Body of pancreas (tissue), 4 donors: ENCODE measurements at regions not wholly inside any gene's neighbourhood (a gene's known extent, or its start where the extent isn't known, plus 50 kb on each side); places are given as distances from the start of the nearest gene placed in this dataset.
"Not testable (repeated sequence)": the region's sequence is repeated elsewhere in the genome, so short reads cannot be mapped to it uniquely, and the experiment has no call there.

Experiments
- CTCF ChIP-seq, 7 experiments: fragments of 450-650 bp in 4 of 7; fragments of 200-600 bp in 3 of 7; sonication (generic) in 3 of 7; IDR thresholded peaks; one replicate each; pipeline ENCODE4 v1.5.1; 2016 to 2019; ENCODE audit warnings: antibody characterized with exemption in 7 of 7
- POLR2A ChIP-seq, 3 donors: fragments of 450-650 bp; IDR thresholded peaks; one replicate each; pipeline ENCODE4 v1.6.1; 2016; ENCODE audit warnings: antibody characterized with exemption in 3 of 3, mild to moderate bottlenecking in 2 of 3

GRCh38 chr22:25504017-25504416, 60.5 kb upstream of the GRK3 start:
- not testable (repeated sequence) for TF ChIP-seq CTCF, POLR2A (IDR thresholded peaks at IDR 0.05)
